ENCODE measurements at regions not wholly inside any gene's neighbourhood (a gene's known extent, or its start where the extent isn't known, plus 50 kb on each side); places are given as distances from the start of the nearest gene placed in this dataset.
"Not testable (repeated sequence)": the region's sequence is repeated elsewhere in the genome, so short reads cannot be mapped to it uniquely, and the experiment has no call there.

DNA sequence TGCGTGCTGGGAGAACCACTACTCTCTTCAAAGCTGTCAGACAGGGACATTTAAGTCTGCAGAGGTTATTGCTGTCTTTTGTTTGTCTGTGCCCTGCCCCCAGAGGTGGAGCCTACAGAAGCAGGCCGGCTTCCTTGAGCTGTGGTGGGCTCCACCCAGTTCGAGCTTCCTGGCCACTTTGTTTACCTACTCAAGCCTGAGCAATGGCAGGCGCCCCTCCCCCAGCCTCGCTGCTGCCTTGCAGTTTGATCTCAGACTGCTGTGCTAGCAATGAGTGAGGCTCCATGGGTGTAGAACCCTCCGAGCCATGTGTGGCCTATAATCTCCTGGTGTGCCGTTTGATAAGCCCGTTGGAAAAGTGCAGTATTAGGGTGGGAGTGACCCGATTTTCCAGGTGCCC, 542.5 kb upstream of the KLF4 start:
- not testable (repeated sequence) for DNase-seq

DNA sequence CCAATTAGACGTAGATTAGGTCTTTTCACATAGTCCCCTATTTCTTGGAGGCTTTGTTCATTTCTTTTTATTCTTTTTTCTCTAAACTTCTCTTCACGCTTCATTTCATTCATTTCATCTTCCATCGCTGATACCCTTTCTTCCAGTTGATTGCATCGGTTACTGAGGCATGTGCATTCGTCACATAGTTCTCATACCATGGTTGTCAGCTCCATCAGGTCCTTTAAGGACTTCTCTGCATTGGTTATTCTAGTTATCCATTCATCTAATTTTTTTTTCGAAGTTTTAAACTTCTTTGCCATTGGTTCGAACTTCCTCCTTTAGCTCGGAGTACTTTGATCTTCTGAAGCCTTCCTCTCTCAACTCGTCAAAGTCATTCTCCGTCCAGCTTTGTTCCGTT, 541.7 kb upstream of the KLF4 start:
- DNase-seq, result not testable (repeated sequence)

DNA sequence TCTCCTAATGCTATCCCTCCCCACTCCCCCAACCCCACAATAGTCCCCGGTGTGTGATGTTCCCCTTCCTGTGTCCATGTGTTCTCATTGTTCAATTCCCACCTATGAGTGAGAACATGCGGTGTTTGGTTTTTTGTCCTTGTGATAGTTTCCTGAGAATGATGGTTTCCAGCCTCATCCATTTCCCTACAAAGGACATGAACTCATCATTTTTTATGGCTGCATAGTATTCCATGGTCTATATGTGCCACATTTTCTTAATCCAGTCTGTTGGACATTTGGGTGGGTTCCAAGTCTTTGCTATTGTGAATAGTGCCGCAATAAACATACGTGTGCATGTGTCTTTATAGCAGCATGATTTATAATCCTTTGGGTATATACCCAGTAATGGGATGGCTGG, 537.1 kb upstream of the KLF4 start:
- DNase-seq, result not testable (repeated sequence)

DNA sequence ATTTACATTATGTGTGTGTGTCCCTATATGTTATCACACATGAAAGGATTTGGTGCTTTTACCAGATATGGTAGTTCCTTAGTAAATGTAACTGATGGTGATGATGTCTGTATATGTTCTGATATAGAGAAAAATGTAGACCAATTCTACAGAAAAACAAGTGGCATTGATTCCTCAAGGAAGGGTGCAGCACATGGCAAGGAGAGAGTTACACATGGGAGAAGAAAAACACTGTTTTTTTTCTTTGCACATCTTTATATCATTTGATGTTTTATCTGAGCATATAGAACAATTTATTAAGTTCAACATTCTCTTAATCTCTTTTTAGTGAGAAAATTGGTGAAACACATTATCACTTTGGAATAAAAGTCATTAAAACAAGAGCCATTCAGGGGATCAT, 535.0 kb upstream of the KLF4 start:
- no peak for DNase-seq

DNA sequence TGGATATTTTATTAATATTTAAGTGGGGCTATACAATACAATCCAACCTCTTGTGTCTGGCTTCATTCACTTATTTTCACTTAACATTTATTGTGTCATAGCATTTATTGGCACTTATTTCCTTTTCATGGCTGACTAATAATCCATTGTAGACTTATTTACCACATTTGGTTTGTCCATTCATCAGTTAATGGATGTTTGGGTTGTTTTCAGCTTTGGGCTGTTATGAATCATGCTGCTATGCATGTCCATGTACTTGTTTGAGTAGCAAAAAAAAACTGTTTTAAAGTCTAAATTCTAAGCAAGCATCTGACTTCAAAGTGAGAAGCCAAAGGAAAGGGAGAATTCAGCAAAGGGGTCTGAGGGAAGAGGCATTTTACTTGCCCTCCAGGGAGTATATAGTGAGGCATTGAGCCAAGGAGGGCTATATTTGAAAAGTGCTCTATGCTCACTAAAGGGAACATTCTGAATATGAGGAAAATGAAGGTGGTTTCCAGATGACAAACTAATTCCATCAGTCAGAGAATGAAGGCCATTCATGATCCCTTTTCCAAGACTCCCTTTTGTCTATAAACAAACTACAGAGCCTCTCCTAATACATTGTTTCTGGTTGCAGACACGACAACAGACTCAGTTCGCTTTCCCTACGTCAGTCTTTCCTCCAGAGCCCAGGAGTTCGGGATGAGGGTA, 532.8 kb upstream of the KLF4 start:
- DNase-seq, result no peak

DNA sequence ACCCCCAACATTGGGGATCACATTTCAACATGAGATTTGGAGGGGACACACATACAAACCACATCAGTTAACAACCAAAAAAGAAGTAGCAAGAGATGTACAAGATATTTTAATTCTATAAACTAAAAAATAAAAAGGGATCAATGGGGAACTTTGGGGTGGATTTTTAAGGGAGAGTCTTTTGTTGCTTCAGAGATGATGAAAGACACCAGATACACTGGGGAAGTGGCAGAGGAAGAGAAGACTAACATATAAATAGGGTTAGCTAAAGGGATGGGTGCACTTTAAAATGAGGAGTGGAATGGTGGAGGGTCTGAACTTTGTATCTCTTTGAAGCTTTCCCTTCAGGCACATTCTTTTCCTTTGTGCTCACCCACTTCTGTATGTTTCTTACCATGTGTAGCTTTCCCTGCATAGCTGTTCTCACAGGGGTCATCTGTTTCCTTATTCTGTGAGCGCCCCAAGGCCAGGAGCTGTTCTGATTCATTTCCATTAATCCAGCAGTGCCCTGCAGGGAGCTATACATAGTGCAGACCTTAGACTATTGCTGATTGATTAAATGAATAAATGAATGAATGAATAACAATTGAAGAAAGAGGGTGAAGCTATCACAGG, 531.6 kb upstream of the KLF4 start:
- DNase-seq, result no peak

DNA sequence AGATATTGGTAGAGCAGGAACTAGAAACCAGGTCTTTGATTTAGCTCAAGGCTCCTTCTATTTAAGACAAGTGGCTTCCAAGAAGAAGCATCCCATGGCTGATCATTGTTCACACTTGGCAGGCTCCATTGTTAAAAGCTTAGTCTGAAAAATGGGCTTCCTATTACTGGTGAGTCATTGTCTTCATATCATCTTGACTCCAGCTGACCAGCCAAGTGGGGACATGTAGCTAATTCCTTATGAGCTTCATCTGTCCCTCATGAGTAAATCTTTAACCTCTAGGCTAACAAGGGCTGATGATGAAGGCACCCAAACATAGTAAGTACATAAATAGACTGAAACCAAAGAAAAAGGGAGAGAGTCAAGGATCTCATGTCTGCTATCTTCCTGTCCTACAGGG, 530.3 kb upstream of the KLF4 start:
- no peak for DNase-seq

DNA sequence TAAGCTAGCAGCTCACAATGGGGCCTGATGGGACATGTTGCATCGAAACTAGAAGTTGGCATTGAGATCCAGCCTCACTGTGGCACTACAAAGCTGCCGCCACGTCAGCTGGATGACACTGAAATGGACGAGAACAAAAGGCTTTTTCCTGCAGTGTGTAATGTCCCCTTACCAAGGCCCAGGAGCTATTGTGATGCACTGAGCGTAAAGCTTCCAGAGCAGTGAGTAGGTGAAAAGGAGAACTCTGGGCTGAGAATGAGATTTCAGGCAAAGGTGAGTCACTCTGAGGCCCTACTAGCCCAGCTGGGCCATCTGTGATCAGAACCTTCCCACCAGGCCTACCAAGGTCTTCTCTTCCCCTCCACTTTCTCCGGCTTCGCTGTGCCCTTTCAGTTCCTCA, 528.1 kb upstream of the KLF4 start:
- no peak for DNase-seq

DNA sequence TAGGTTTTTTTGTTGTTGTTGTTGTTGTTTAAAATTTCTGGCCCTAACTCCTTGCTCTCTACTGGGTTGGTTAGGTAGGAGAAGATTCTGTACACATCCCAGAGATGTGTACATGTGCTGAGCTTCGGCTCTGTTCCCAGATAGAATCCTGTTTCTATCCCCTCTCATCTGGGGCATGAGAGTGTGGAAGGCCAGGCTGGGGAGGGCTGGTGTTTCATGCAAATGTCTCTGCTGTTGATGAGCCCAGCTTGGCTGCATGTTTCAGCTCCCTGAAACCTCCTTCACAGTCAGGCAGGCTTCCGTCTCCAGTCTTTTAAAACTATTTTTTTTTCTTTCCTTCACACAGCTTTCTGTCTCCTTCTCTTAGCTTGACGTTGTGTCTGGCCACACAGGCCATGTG, 526.9 kb upstream of the KLF4 start:
- DNase-seq, result peak; percentile 38

DNA sequence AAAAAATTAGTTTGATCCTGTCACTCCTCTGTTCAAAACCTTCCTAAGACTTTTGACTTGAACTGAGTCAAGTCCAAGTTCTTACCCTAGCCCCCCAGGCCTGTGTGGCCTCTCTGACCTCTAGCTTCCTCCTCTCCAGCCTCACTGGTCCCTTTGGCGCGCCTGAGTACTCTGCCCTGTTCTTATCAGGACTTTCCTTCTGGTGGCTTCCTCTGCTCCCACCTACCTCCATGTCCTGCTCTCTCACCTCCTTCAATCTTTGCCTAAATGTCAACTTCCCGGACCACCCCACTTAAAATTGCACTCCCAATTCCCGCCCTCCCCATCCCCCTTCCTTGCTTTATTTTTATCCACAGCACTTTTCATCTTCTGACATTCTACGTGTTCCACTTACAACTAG, 526.1 kb upstream of the KLF4 start:
- no peak for DNase-seq

DNA sequence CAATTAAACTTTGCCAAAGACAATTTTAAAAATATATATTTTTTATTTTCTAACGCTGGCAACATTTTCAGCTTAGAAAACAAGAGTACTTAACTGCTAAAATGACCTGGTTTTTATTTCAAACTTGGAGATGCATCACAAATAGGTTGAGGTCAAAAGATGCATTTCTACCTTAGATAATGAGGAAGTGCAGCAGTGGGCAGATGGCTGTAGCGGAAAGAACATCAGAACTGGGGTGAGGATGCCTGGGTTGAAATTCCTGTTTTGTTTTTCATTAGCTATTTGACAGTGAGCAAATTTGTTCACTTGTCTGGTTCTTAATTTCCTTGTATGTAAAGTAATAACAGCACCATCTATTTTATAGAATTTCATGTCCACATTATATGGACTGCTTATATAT, 524.8 kb upstream of the KLF4 start:
- DNase-seq, result no peak

DNA sequence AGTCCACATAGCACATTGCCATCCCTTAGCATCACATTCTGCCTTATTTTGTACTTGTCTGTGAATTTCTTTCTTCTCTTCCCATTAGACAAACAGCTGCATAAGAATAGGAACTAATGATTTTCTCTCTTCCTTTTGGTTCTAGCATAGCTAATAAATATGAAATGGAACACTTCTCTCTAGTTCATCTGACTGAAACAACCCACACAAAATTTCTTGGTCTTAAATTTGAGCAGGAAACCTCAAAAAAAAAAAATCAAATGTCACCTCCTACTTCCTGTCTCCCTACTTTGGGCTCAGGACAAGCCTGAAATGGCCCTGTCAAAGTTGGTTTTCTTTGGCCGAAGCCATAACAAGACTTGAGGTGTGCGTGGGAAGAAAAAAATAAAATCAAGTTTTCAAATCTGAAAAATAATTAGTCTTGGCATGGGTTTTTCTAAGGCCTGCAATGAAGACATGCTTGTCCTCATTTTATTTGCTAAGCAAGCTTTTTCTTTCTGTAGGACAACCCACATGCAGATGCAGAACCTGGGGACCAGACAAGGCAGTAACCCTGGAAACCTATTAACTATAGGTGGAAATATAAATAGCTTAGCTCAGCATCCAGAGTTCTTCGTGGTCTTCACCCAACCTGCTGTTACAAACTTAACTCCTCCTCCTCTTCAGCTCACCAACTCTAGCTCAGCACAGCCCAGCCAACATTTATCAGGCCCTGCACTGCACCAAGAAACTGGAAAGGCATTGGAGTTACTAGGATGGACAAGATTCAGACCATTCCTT, 523.5 kb upstream of the KLF4 start:
- DNase-seq, result no peak

DNA sequence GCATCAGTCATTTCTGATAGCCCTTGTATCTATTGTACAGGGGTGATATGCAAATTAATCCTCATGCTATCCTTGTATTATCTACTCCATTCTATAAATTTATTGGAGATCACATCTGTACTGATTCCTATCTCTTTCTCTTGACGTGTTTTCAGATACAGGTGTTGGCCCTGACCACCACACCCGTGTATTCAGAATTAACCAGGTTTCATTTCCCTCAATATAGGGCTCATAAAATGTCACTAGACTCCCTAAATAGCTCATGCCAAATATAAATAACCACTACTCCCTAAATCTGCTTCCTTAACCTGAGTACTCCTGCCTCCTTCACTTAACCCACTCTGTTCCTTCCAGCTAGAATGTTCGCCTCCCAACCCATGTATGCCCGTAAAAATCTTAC, 522.8 kb upstream of the KLF4 start:
- DNase-seq, result no peak

DNA sequence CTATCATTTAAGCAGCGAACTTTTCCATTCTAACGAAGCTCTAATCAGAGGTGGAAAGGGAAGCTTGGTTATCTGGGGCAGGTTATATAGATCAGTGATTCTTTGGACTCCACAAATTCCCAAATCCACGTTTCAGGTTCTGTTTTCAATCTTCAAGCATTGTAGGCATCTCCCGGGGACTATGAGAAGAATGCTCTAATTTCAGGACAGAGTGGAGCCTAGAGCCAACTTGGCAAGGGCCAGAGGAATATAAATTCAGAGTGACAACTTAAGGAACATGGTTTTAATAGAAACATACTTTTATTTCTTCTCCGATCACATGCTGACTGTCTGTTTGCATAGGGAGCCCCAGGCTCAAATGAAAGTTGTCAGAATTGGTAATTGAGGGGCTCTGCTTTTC, 514.0 kb upstream of the KLF4 start:
- DNase-seq, result peak; percentile 40

DNA sequence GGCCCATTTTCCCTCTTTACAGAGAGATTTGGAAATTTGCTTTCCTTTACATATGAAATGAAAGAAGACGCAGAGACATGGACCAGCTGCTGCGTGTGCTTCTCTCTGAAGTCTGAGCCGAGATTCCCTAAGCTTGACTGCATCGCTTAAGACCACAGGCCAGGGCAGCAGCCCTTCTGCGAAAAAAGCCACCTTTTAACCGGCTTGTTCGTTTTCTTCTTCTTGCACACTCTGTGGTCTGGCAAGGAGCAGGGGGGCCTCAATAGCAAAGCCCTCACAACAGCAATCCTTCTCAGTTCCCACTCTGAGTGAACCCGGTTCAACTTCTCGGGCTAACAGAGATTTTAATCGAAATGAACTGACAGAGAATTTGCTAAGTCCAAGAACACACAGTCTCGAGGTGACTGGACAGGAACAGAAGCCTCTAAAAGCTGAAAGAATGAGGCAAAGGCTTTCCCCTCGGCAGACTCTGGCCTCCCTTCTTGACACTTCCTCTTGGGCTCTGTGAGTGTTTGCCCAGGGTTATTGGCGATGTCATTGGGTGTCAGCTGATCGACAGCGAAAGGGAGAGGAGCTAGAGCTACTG, 512.9 kb upstream of the KLF4 start:
- DNase-seq, result peak; percentile 75

DNA sequence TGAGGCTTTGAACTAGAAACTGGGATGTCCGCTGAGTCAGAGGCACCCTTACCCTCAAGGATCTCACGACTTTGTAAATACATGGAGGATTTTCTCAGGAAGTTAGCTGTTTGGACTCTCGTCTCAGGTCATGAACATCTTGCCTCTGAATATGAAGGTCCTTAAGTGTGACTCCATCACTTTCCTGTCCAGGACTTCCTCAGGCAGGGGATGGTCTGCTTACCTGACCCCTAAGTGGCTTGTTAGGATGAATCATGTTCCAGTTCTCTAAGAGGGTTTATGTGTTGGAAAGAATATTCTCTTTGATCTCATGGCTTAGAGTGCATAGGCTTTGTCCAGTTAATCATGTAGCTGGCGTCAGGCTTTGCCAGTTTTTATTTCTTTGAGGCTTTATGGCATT, 511.7 kb upstream of the KLF4 start:
- DNase-seq, result no peak

DNA sequence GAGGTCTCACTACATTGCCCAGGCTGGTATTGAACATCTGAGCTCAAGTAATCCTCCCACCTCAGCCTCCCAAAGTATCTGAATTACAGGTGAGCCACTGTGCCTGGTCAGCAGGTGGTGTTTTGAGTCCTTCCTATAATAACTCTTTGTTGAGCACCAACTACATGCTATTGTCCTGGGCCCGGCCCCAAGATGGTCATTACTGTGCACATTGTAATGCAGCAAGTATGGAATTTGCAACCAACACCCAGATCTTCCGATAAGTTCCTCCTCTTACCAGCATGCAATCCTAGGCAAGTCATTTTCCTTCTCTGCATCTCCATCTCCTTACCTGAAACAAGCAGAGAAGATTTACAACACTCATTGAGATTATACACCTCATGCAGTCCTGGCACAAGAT, 510.3 kb upstream of the KLF4 start:
- DNase-seq, result no peak

DNA sequence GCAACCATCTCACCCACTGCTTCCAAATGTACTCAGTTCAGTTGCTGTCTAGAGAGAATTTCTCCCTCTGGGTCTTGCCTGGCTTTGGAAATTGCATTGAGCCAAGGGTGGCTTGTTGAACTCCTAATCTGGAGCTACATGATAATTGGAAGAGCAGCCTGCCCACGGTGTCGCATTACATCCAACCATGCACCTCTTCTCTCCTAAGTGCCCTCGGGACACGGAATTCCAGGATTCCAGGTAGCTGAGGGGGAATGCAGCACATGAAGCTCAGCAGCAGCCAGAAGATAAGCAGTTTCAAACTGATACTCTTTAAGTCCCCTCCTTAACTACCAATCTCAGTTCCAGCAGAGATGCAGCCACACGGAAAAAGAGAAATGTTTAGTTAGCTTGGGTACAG, 509.4 kb upstream of the KLF4 start:
- DNase-seq, result no peak

DNA sequence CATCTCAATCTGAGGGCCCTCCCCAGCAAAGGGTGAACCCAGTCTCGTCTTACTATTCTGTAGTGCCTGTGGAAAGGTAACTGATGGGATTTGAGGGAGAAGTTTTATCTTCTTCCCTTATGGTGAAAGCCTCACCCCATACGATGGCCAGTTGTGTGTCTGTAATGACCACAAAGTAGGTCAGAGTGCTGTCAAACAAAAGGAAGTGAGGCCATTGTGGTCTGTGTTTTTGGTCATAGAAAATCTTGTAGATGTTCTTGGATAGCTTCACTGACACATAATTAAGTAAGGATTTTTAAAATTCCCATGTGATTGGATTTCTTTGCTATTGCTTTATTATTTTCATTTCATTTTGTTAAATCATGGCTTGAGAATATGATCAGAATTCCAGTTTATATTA, 505.1 kb upstream of the KLF4 start:
- no peak for DNase-seq

DNA sequence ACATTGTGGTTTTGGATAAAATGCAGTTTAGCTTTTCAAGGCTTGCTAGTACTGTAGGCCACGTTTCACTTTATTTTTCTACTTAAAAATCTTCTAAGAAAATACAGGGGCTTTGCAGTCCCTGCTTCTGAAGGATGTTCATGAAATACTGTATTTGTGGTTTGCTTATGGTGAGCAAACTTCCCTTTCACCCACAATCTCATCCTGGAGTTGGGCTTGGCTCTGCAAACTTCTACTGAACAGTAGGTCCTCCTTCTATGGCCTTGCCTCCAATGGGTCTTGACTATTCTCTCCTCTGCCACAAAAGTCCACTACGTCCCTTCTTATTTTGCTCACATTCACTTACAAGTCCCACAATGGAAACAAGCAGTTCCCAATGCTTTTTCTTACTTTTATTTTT, 502.7 kb upstream of the KLF4 start:
- DNase-seq, result no peak

DNA sequence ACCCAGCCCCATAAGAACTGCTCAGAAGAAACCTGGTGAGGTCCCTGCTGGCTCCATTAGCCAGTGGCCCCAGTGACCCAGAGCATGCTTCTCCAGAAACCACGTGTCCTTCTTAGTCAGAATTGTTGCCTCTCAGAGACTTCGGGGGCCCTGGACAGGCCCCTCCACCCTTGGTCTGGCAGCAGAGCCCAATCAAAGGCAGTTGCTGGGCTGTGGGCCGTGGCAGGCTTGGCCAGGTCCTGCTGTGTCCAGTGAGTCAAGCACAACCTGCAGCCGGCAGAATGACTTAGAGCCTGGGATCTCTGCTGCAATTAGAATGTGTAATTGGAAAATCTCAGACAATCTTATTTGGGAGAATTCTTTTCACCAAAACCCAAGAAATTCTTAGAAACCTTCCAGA, 502.0 kb upstream of the KLF4 start:
- DNase-seq, result no peak

DNA sequence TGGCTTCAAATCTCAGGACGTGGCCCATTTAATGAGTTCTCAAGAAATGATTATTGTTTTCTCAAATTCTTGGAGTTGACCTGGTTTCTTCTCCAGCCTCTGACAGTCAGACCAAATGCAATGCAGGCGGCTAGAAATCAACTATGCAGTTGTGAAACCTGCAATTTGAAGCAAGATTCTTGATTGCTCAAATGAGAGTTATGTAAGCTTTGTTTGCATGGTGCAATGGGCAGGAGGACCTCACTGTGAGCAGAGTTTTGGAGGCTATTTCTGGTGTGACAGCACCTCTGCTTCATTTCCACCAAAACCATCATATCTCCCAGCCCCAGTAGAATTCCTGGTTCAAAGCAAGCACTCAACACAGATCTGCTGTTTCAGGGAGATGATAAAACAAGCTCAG, 500.0 kb upstream of the KLF4 start:
- no peak for DNase-seq

DNA sequence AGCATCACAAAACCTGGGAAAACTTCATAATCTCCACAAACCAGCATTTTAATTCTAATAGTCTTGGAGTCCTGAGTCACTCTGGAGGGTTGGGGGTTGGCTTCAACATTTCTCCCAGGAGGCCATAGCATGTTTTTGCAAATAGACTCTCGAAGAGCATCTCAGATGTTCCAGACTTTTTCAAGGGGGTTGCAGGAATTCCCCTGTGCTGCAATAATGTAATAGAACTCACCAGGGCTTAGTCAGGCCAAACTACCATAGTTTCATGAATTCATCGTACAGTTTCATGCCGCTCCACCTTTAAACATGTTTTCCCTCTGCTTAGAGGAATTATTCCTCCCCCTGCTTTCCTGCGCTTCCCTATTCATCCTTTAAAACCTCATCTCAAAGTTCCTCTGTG, 499.5 kb upstream of the KLF4 start:
- no peak for DNase-seq

DNA sequence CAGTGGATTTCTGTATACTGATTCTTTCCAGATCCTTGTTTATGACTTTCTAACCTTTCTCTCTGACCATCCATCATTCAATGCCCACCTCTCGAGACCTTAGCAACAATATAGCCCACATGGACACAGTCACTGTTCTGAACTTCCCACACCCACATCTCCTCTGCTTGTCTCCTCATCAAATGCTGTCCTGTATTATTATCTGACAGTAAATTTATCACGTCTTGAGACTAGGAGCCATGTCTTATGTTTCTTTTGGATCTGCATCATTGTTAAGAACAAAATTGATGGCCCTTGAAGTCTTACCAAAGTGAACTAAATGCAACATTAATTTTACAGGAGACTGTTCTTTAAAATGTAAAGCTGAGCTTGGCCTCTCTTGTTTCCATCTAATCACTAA, 495.4 kb upstream of the KLF4 start:
- DNase-seq, result no peak

All from tongue (tissue), 1 donor.